ENCODE measurements at regions not wholly inside any gene's neighbourhood (a gene's known extent, or its start where the extent isn't known, plus 50 kb on each side); places are given as distances from the start of the nearest gene placed in this dataset.

- no peak for DNase-seq
Observed at GRCh38 chr14:54132496-54132895, 175.9 kb upstream of the BMP4 start.

GRCh38 chr14:54133896-54134295 is 177.3 kb upstream of the BMP4 start:
- DNase-seq: no peak

DNA sequence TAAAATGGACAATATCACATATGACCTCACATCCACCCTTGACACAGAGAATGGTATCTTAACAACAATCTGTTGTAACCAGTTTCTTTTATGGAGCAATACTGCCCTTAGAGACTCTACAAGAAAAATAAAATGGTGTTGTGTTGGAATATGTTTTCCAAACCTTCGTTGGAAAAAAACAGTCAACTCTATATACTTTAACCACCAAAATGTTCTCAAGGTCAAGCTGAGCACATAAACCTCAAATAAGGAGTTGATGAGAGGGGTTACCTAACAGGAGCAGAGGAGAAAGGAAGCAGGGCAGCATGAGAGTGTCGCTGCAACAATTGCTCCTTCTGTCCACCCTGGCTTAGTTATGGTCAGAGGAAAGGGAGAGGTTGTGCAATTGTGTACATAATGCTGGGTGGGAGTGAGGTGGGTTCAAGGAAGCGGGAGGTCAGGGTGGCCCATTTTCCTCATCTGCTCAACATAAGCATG is 179.2 kb upstream of the BMP4 start:
- DNase-seq: no peak

- DNase-seq: no peak
Observed at GRCh38 chr14:54136894-54137613, 180.4 kb upstream of the BMP4 start.

DNA sequence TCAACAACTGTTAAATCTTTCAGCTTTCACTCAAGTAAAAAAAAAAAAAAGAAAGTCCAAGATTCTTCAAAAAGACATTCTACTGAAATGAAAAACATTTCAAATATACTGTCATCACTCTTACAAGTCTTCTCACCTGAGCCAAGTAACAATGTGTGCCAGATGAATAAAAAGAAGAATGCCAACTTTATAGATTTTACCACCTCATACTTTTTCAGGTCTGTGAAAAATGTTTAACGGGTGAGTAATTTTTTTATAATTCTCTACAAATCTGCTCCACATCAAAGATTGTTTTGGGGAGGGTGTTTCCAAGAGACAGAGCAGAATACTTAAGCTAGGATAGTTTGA is 181.0 kb upstream of the BMP4 start:
- no peak for DNase-seq

GRCh38 chr14:54138024-54138353 is 181.4 kb upstream of the BMP4 start:
- DNase-seq: no peak

GRCh38 chr14:54138354-54139038 is 181.9 kb upstream of the BMP4 start:
- no peak for DNase-seq

DNA sequence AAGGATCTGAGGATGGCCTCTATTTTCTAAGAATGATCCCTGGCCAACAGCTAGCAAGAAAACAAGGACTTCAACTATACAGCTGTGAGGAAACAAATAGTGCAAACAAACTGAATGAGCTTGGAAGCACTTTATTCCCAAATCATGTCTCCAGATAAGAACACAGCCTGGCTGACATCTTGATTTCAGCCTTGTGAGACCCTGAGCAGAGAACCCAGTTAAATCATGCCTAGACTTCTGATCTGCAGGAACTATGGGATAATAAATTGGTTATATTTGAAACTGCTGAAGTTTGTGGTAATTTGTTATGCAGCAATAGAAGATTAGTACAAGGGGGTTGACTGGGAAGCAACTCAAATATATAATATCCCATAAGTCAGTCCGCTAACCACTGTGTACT is 183.9 kb upstream of the BMP4 start:
- DNase-seq: no peak

GRCh38 chr14:54146601-54147000 is 190.0 kb upstream of the BMP4 start:
- no peak for DNase-seq

DNA sequence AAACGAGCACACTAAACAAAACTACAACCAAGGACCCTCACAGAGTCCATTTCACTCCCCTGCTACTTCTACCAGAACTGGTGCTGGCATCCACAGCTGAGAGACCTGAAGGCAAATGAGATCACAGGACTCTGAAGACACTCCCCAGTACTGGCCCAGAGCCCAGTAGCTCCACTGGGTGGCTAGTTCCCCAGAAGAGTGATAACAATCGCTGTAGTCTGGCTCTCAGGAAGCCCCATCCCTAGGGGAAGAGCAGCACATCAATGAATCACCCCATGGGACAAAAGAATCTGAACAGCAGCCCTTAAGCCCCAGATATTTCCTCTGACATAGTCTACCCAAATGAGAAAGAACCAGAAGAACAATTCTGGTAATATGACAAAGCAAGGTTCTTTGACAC is 190.7 kb upstream of the BMP4 start:
- DNase-seq: peak; percentile 63

GRCh38 chr14:54147758-54148157 is 191.1 kb upstream of the BMP4 start:
- DNase-seq: no peak

GRCh38 chr14:54148251-54148650 is 191.6 kb upstream of the BMP4 start:
- no peak for DNase-seq

DNA sequence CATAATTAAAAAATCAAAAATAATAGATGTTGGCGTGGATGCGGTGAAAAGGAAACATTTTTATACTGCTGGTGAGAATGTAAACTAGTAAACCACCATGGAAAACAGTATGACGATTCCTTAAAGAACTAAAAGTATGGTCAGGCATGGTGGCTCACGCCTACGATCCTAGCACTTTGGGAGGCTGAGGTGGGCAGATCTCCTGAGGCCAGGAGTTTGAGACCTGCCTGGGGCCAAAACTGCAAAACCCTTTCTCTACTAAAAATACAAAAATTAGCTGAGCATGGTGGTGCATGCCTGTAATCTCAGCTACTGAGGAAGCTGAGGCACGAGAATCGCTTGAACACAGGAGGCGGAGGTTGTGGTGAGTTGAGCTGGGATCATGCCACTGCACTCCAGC is 195.7 kb upstream of the BMP4 start:
- DNase-seq: no peak

GRCh38 chr14:54166049-54166950 is 209.7 kb upstream of the BMP4 start:
- DNase-seq: no peak

- DNase-seq: no peak
Observed at GRCh38 chr14:54168489-54168888, 211.9 kb upstream of the BMP4 start.

GRCh38 chr14:54169254-54169924 is 212.8 kb upstream of the BMP4 start:
- no peak for DNase-seq

GRCh38 chr14:54170301-54170700 is 213.7 kb upstream of the BMP4 start:
- DNase-seq: no peak

DNA sequence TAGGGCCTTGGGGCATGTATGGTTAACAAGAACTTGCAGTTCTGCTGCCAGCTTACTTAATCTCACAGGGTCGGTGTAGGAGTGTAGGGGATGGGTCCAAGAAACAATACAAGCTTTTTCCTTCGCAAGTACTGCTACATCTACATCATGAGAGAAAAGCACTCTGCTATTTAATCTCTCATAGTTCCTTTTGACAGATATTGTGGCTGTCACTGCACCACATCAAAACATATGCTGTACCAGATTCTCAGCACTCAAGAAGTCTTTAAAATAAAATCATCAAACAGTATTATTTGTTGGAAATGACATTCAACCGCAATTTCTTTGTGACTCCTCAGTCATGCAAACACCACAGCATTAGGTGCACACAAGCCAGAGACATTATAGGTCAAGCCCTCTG is 215.5 kb upstream of the BMP4 start:
- no peak for DNase-seq

- no peak for DNase-seq
Observed at GRCh38 chr14:54172562-54172961, 215.9 kb upstream of the BMP4 start.

DNA sequence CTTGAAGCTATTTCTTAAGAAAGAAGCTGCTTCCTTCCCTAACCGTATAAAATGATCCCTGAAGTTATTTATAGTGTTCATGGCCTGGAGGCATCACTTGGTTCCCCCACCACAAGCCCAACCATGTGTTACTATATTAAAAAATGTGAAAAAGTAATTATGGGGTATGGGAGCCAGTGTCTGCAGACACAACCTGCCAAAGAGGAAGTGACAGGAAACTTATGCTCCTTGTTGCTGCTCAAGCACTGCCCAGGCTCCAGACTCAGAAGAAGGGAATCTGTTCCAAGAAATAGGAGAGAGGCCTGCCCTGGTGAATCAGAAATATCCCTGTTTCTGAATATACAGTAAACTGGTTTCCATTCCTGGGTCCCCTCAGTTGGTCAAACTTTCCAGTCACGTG is 217.2 kb upstream of the BMP4 start:
- peak; percentile 46 for DNase-seq

DNA sequence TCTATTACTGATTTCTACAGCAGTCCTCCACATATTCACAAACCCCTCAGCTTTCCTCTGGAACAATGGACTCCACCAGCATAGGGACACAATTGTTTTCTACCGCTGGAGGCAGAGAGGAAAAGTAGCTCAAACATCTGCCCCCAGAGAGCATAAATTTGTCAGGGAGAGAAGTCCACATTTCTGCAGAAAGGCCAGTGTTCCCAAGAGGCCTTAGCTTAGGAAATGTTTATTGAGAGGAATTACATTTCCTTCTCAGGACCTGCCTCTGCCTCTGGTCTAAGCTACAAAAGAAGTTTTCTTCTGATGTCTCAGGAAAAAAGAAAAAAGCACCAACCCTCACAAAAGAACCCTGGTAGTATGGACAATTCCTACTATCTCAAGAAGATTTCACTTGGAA is 217.8 kb upstream of the BMP4 start:
- DNase-seq: no peak

DNA sequence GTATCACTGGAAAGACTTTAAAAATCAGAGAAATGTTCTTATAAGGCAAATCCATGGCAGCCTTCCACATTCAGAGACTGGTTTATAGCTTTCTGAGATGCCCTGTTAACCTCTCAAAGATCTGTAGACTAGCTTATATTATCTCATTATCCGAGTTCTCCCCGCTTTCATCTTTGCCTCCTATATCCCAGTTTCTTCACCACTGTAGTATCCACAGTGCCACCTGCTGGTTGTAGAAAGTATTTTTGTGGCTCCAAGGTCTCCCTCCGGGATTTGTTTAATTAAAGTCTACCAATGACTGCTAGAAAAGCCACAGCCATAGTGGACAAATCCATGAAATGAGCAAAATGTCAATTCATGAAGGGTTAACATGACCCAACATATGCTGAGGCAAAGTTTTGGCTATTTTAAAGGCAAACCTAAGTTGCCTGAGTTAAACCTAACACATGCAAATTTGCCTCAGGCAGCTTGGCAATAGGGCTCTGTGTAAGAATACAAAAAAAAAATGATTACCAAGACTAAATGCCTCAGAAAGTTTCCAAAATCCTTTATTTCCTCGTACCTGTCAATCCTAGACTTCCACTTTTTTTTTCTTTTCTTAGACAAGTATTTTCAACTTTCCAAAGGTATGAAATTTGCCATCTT is 218.8 kb upstream of the BMP4 start:
- DNase-seq: peak; percentile 69

DNA sequence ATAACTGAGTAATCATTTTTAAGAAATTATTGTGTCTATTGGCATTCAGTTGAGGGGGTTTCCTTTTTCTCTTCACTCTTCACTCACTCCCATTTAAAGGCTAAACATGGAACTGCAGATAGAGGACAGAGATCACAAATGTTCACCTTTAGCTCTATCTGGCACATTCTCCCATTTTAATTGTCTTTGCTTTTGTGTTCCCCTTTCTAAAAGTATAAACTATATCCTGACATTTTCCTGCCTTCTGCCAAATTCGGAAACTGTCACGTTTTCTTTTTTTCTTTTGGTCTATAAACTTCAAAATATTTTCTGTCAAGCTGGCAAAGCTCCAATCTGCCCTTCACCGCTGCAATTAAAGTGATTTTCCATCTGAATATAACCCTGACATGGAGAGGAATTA is 219.8 kb upstream of the CDKN3 start:
- DNase-seq: no peak
